Endothelial cell of umbilical vein (primary cell): ENCODE measurements at regions not wholly inside any gene's neighbourhood (a gene's known extent, or its start where the extent isn't known, plus 50 kb on each side); places are given as distances from the start of the nearest gene placed in this dataset.

Source experiments
- BruUV-seq: library from RNA; stranded (reverse); fragments of 400-500 nt; replicated peaks from 2 replicates; lab custom pipeline; 2021; lab: Mats Ljungman, UMichigan
- CTCF ChIA-PET: fragments of 300-600, 350-600 bp; sonication (Branson Sonifier 250); formaldehyde crosslinking; loops from one replicate; lab custom pipeline; 2021; ENCODE audit warnings: antibody characterized with exemption, inconsistent platforms; lab: Charles Lee
- POLR2A ChIA-PET: fragments of 300-600, 350-600 bp; sonication (Branson Sonifier 250); formaldehyde crosslinking; loops from one replicate; lab custom pipeline; 2021; ENCODE audit warnings: antibody characterized with exemption, inconsistent platforms; lab: Charles Lee
- DNase-seq: peaks from one replicate; pipeline ENCODE4 v3.0.0-alpha.2; 2011; ENCODE audit warnings: low read depth, low spot score
- FAIRE-seq: peaks from 2 replicates; lab custom pipeline; 2011; peaks lifted over from hg19 to GRCh38; lab: Jason Lieb, UNC
- H2AFZ ChIP-seq: 2 replicates; pipeline ENCODE4 v1.6.0; 2012; ENCODE audit warnings: low read depth, low read length, control low read depth, inconsistent platforms
- H3K27ac ChIP-seq: 2 replicates; pipeline ENCODE4 v1.5.1; 2011; ENCODE audit warnings: low read depth, mild to moderate bottlenecking, control low read depth, low read length, moderate library complexity; ENCODE audit not compliant: insufficient read depth
- H3K27me3 ChIP-seq, 2 experiments: 2 replicates each; pipeline versions ENCODE4 v1.6.0 to v1.6.1; 2011; ENCODE audit warnings: low read length in 2 of 2, mixed read lengths in 1 of 2; ENCODE audit not compliant: control insufficient read depth in 2 of 2, insufficient read depth in 2 of 2
- H3K36me3 ChIP-seq, 2 experiments: 2 replicates in 1 of 2; 3 replicates in 1 of 2; pipeline ENCODE4 v1.5.1; 2011; ENCODE audit warnings: low read length in 2 of 2, mild to moderate bottlenecking in 1 of 2, moderate library complexity in 1 of 2; ENCODE audit not compliant: control insufficient read depth in 2 of 2, insufficient read depth in 2 of 2; ENCODE audit errors: extremely low read depth in 1 of 2
- H3K4me1 ChIP-seq: 3 replicates; pipeline ENCODE4 v1.5.1; 2011; ENCODE audit warnings: mild to moderate bottlenecking, low read length; ENCODE audit not compliant: control insufficient read depth, insufficient read depth; ENCODE audit errors: extremely low read depth
- H3K4me2 ChIP-seq: 2 replicates; pipeline ENCODE4 v1.6.1; 2011; ENCODE audit warnings: low read length, control low read depth, mixed read lengths; ENCODE audit not compliant: insufficient read depth
- H3K4me3 ChIP-seq, 3 experiments: fragments of 200-600 bp in 1 of 3; sonication (generic), shearing (Covaris generic) in 1 of 3; replicated peaks in 1 of 3; 2 replicates each; pipeline ENCODE4 v1.5.1; 2011 to 2016; ENCODE audit warnings: control low read depth in 3 of 3, low read length in 3 of 3, mild to moderate bottlenecking in 2 of 3, inconsistent platforms in 1 of 3, low read depth in 1 of 3, moderate library complexity in 1 of 3; ENCODE audit not compliant: insufficient read depth in 1 of 3
- H3K79me2 ChIP-seq: 2 replicates; pipeline ENCODE4 v1.6.0; 2012; ENCODE audit warnings: low read length, inconsistent platforms; ENCODE audit not compliant: control insufficient read depth, insufficient read depth
- H3K9ac ChIP-seq: replicated peaks from 2 replicates; pipeline ENCODE3; 2011; ENCODE audit warnings: low read length, control low read depth; ENCODE audit not compliant: insufficient read depth; ENCODE audit errors: extremely low read depth
- H3K9me1 ChIP-seq: replicated peaks from 3 replicates; pipeline ENCODE4 v1.6.0; 2011; ENCODE audit warnings: mild to moderate bottlenecking, low read length; ENCODE audit not compliant: control insufficient read depth, insufficient read depth; ENCODE audit errors: extremely low read depth
- H3K9me3 ChIP-seq: replicated peaks from 2 replicates; pipeline ENCODE4 v1.5.1; 2012; ENCODE audit warnings: low read length, inconsistent platforms; ENCODE audit not compliant: control insufficient read depth, insufficient read depth
- H4K20me1 ChIP-seq: replicated peaks from 2 replicates; pipeline ENCODE3; 2011; ENCODE audit warnings: mild to moderate bottlenecking, low read length; ENCODE audit not compliant: control insufficient read depth, insufficient read depth; ENCODE audit errors: extremely low read depth
- CTCF ChIP-seq, 2 donors: IDR thresholded peaks; 1 replicate in 1 of 2; 2 replicates in 1 of 2; pipeline ENCODE4 v1.5.1; 2011; ENCODE audit warnings: low read length in 2 of 2, mild to moderate bottlenecking in 2 of 2, moderate library complexity in 2 of 2, control low read depth in 1 of 2, inconsistent platforms in 1 of 2, low read depth in 1 of 2; ENCODE audit not compliant: insufficient read depth in 1 of 2; ENCODE audit errors: extremely low read depth in 1 of 2
- EZH2 ChIP-seq: IDR thresholded peaks from 2 replicates; pipeline ENCODE4 v1.6.1; 2012; ENCODE audit warnings: borderline replicate concordance, low read depth, mild to moderate bottlenecking, moderate library complexity, low read length, inconsistent platforms; ENCODE audit not compliant: severe bottlenecking
- FOS ChIP-seq: IDR thresholded peaks from 2 replicates; pipeline ENCODE4 v1.6.1; 2011; ENCODE audit warnings: mild to moderate bottlenecking, low read length, moderate library complexity, borderline replicate concordance; ENCODE audit not compliant: insufficient read depth
- GATA2 ChIP-seq: IDR thresholded peaks from 2 replicates; pipeline ENCODE4 v1.7.0; 2011; ENCODE audit warnings: low read depth, mild to moderate bottlenecking, moderate library complexity, mixed read lengths, low read length; ENCODE audit not compliant: insufficient read length, insufficient read depth
- JUN ChIP-seq: IDR thresholded peaks from 2 replicates; pipeline ENCODE4 v1.6.1; 2011; ENCODE audit warnings: borderline replicate concordance, low read depth; ENCODE audit not compliant: insufficient read length, insufficient read depth
- MAX ChIP-seq: IDR thresholded peaks from 2 replicates; pipeline ENCODE4 v1.6.1; 2011; ENCODE audit not compliant: insufficient read depth, insufficient read length
- MYC ChIP-seq: IDR thresholded peaks from one replicate; pipeline ENCODE4 v1.6.1; 2011; ENCODE audit warnings: mild to moderate bottlenecking, low read depth, low read length
- POLR2A ChIP-seq: IDR thresholded peaks from 2 replicates; pipeline ENCODE4 v1.6.1; 2012; ENCODE audit warnings: low read depth, mild to moderate bottlenecking, control low read depth, low read length
- POLR2AphosphoS5 ChIP-seq: IDR thresholded peaks from 2 replicates; pipeline ENCODE4 v1.6.1; 2012; ENCODE audit warnings: low read depth, mild to moderate bottlenecking, control low read depth, low read length, moderate library complexity; ENCODE audit not compliant: insufficient read depth
- dilution Hi-C: fragments of 300-500 bp; cut with MboI; formaldehyde crosslinking; loops from one replicate; pipeline ENCODE4 v1.15.0; 2019; ENCODE audit warnings: low sequenced_read_pairs; ENCODE audit not compliant: extremely low pct_ligation_motif_present
- intact Hi-C: fragments of 100-400 bp; cut with micrococcal nuclease; formaldehyde crosslinking; loops from one replicate; pipeline ENCODE4 v1.10.0; 2022

- Histone ChIP-seq H3K4me1 (no peaks in the 10 kb centered on the region), H3K27ac (no peak overlapping the region), H3K79me2 (no peaks in the 10 kb centered on the region), H4K20me1 (no peaks in the 10 kb centered on the region), H3K36me3 (no peaks in the 10 kb centered on the region), H3K27me3 (no peaks in the 10 kb centered on the region), H3K4me3 (no peak overlapping the region), H3K9ac (no peak overlapping the region), H3K9me3 (no peaks in the 10 kb centered on the region), H3K9me1 (no peaks in the 10 kb centered on the region), H2AFZ (no peak overlapping the region), H3K4me2 (no peak overlapping the region)
- POLR2A ChIA-PET: no interaction called here
- no TSS peak for BruUV-seq
- DNase-seq (no peak), FAIRE-seq (no peak)
- CTCF ChIA-PET: no interaction called here
- TF ChIP-seq CTCF (IDR thresholded peaks at IDR 0.05; ENCODE audit: extremely low read depth in 1 of 2, insufficient read depth in 1 of 2, low read depth in 1 of 2, low read length in 2 of 2) (no peak), POLR2A (no peak), GATA2 (no peak), JUN (no peak), MYC (no peak), POLR2AphosphoS5 (no peak), MAX (no peak), EZH2 (no peak), FOS (no peak)
- dilution Hi-C loops (no loop called here), intact Hi-C loops (no loop called here)
These were observed 52.8 kb upstream of the TAB3 start for GRCh38 chrX:30941898-30942297.
